HG03469 (cell line): ENCODE measurements at regions not wholly inside any gene's neighbourhood (a gene's known extent, or its start where the extent isn't known, plus 50 kb on each side); places are given as distances from the start of the nearest gene placed in this dataset.
"Not testable (repeated sequence)": the region's sequence is repeated elsewhere in the genome, so short reads cannot be mapped to it uniquely, and the experiment has no call there.

ENCODE experiments used
- ATAC-seq: cut with Tn5 transposase; IDR thresholded peaks from one replicate; pipeline ENCODE4 v1.9.1; 2021; ENCODE audit warnings: mild to moderate bottlenecking, moderate library complexity, moderate number of reproducible peaks; ENCODE audit not compliant: unreplicated experiment

DNA sequence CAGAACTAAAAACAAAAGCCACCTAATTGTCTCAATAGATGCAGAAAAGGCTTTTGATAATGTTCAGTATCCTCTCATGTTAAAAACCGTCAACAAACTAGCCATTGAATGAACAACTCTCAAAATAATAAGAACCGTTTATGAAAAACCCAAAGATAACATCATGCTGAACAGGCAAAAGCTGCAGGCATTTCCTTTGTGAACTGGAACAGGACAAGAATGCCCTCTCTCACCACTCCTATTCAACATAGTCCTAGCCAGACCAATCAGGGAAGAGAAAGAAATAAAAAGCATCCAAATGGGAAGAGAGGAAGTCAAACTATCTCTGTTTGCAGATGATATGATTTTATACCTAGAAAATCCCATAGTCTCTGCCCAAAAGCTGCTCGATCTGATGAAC, 179.6 kb upstream of the EDNRB start:
- no peak for ATAC-seq

- no peak for ATAC-seq
Measured at GRCh38 chr13:78096221-78096620, 177.6 kb upstream of the EDNRB start.

DNA sequence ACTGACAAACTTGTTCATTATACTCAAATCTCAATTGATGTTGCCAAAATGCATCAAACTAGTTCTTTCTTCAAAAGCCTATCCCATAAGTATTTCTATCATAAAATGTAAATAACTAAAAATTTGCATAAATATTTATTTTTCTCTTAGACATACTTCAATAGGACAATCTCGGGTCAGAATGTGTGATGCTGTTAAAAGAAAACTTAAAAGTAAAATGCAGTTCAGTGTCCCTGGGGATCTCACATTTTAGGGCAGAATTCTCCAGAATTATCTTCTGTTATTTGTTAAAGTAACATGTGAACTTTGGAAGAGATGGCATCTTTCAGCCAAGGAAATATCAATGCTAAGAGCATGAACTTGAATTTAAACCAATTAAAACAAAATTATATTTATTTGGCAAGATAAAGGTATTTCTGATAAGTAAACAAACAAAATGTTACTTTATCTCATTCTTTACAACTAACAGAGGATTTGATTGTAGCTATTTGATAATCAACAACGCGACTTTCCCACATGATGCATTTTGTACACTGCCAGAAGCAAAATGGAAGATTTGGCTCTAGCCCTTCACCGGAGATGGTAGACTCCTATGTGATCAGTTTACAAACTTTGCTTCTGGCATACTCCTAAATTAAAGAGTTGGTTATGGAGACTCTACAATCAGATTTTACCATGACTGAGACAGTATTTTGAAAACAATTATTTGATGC, 169.5 kb upstream of the EDNRB start:
- ATAC-seq = no peak

GRCh38 chr13:78085434-78086225, 167.0 kb upstream of the EDNRB start:
- ATAC-seq = no peak

DNA sequence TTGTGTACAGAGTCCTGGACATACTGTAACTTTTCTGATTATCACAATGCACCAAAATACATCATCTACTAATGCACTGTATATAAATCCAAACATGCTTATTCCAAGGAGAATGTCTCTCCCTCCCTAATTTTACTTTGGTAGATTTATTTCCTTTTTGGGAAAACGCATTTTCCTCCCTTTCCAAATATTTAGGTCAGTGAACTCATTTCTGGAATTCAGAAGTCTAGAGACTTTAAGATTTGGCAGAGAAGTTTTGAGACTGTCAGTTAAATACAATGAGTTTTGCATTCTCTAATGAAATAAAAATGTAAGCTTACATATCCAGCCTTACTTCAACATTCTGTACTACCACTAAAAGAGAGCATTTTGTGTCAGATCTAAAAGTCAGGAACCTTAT, 165.8 kb upstream of the EDNRB start:
- ATAC-seq = no peak

- no peak for ATAC-seq
Measured at GRCh38 chr13:78078168-78078567, 159.5 kb upstream of the EDNRB start.

DNA sequence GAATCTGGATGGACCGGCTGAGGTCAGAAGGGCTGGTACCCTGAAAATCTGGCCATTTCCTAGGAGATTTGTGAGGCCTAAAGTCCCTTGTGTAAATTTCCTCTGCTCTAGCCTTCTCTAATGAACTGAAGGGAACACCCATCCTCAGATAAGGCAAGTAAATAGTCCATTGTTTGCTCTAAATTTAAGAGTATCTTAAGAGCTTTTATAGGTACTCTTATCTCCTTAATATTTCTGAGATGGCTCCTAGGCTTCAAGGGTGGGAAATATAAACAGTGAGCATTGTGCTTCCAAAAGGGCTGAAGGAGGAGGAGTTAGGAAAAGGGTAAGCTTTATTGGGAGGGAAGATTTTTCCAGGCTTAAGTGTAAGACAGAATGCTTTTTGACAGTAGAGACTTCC, 148.7 kb upstream of the EDNRB start:
- no peak for ATAC-seq

- no peak for ATAC-seq
Measured at GRCh38 chr13:78065141-78065540, 146.5 kb upstream of the EDNRB start.

DNA sequence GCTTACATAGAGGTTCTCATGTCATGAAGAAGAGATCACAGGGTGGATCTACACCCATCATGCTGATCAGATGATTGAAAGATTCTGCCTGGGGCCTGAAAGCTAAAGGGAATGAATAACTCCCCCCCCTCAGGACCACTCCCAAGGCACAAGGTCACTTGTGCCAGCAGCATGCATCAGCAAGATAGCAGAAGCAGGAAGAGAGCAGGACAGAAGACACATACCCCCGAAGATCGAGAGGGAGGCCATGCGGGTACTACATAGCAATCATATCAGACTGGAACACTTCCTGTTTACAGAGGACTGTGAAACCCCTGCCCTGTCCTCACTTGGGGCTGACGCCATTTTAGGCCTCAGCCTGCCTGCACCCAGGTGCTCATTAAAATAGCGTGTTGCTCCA, 143.2 kb upstream of the EDNRB start:
- ATAC-seq = no peak

DNA sequence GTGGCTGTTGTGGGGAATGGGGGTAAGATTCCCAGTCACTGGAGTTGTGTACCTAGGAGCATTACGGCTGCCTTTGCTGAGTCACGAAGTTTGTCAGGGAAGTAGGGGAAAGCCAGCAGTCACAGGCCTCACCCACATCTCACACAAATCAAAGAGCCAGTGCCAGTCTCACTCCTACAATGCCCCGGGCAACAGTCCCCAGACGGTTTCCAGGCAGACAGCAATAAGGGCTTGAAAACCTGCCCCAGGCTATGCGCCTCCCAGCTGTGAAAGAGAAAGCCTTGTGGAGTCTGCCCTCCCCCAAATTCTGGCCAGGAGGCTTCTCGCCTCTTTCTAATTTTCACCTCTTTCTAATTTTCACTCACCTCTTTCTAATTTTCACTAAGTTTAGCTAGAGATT, 142.3 kb upstream of the EDNRB start:
- no peak for ATAC-seq

DNA sequence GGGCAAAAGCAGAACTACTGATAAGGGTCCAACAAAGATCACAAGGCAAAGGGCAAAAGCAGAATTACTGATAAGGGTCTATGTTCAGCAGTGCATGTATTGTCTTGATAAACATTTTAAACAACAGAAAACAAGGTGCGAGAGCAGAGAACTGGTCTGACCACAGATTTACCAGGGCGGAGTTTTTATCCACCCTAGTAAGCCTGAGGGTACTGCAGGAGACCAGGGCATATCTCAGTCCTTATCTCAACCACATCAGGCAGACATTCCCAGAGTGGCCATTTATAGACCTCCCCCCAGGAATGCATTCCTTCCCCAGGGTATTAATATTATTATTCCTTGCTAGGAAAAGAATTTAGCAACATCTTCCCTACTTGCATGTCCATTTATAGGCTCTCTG, 138.2 kb upstream of the EDNRB start:
- ATAC-seq = not testable (repeated sequence)

- no peak for ATAC-seq
Measured at GRCh38 chr13:78054157-78054556, 135.5 kb upstream of the EDNRB start.

DNA sequence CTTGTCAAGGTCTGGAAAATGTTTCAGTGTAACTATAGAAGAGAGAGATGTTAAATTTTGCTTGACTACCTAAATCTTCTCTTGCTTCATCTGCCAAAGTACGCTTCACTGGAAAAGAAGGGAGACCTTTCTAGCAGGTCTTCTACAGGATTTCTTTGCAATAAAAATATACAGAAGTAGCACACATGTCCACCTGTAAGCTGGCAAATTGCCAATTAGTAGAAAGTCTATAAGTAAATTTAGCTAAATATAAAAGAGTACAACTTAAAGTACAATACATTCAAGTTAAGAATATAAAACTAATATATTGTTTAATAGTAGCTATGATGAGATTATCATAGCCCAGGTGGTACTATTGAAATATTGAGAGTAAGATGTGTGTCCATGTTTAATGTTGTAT, 128.5 kb upstream of the EDNRB start:
- no peak for ATAC-seq

- ATAC-seq = peak; percentile 67
Measured at GRCh38 chr13:78046331-78046730, 127.7 kb upstream of the EDNRB start.

DNA sequence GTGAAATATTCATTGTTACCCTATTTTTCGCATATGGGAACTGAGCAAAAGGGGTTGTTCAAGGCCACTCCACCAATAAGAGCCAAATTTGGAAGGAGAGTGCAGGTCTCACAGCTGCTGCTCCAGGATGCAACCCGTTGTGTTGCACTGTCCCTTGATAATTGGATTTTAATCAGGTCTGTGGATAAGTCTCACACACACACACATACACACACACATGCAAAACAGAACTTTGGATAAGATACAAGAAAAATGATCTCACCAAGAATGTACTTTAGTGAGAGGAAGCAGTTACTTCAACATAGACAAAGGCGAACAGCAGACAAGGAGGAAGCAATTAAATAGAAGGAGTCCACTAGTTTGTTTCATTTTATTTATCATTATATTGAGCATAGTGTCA, 127.3 kb upstream of the EDNRB start:
- ATAC-seq = peak; percentile 20

DNA sequence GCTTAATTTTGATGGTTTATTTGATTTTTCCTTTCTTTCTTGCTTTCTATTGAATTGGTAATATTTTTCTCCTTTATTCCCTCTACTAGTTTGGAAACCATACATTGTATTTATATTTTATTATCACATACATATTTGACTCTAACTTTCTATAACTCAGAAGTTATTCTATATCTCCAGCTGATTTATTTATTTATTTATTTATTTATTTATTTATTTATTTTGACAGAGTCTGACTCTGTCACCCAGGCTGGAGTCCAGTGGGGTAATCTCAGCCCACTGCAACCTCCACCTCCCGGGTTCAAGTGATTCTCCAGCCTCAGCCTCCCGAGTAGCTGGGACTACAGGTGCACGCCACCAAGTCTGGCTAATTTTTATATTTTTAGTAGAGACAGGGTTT, 122.7 kb upstream of the EDNRB start:
- ATAC-seq = not testable (repeated sequence)

DNA sequence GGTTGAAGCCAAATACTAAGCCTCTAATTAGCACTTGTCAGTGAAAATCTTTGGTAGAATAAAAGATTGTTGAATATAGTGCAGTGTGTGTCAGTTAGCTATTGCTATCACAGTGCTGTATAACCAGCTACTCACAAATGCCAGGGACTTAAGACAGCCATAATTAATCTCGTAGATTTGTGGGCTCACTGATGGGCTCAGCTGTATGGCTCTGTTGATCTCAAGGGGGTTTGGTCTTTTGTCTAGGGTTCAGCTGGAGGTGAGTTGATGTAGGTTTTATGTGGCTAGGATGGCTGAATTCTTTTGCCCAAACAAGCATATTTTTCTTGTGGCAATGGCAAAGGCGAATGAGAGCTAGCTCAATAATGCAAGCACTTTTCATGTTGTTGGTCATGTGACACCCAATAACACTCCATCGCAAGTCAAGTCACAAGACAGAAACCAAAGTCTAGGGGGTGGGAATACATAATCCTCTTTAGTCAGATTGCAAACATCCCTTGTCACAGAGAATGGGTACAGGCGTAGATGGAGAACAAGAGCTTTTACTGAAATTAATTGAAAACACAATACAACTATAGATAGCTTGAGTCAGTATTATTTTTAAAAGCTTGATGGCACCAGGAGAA, 121.7 kb upstream of the EDNRB start:
- no peak for ATAC-seq

- ATAC-seq = no peak
Measured at GRCh38 chr13:78036841-78037240, 118.2 kb upstream of the EDNRB start.

- no peak for ATAC-seq
Measured at GRCh38 chr13:78035500-78035899, 116.9 kb upstream of the EDNRB start.

- ATAC-seq = no peak
Measured at GRCh38 chr13:78033509-78033908, 114.9 kb upstream of the EDNRB start.

- no peak for ATAC-seq
Measured at GRCh38 chr13:78032132-78032531, 113.5 kb upstream of the EDNRB start.

DNA sequence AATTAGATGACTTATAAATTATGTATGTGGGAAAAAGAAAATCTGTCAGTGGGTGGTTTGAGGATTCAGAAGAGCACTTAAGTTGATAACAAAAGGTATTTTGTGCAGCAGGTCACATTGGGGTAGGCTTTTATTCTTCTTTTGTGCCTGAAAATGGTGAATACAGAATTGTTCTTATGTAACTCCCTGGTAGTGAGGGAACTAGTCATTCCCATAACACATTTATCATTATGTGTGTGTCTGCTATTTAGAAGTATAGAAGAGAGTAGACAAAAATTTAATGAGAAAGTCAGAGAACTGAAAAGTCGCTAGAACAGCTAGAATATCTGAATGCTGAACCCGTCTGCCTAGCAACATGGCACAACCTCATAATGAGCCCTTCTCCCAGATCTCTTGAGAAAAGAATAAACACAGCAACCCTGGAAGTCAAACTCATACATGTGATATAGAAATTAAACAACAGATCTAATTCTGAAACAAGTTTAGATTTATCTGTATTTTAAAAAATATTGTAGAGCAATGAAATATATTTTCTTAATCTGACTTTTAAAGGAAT, 111.8 kb upstream of the EDNRB start:
- ATAC-seq = no peak
